ENCODE measurements at regions not wholly inside any gene's neighbourhood (a gene's known extent, or its start where the extent isn't known, plus 50 kb on each side); places are given as distances from the start of the nearest gene placed in this dataset.

DNA sequence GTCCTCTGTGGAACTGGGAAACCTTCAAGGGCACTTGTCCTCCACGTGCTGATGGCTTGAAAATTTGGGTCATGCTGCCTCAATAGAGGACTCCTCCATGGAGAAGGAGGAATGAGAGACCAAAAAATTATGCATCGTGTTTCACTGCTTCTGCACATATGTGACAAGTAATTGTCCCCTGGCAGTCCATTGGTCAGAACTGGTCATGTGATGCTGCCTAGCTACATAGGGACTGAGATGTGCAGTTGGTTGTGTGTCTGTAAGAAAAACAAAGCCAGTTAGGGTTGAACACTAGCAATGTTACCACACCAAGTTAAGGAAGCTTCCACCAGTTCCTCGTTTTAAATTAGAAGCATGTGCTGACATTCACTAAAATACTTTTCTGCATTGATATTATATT lies 201.9 kb upstream of the ANKH start:
- Histone ChIP-seq H3F3A (replicated peaks; ENCODE audit: insufficient read depth) (no peaks in the 10 kb centered on the region), H4K20me1 (ENCODE audit: insufficient read depth) (no peaks in the 10 kb centered on the region), H3K9me2 (no peaks in the 10 kb centered on the region), H3K9ac (no peak overlapping the region), H2AFZ (ENCODE audit: low read depth) (no peak overlapping the region), H3K4me1 (ENCODE audit: control insufficient read depth in 1 of 2, insufficient read depth in 2 of 2, low read depth in 1 of 2, low read length in 1 of 2) (no peaks in the 10 kb centered on the region), H3K36me3 (replicated peaks in 1 of 2; ENCODE audit: control insufficient read depth in 1 of 2, insufficient read depth in 2 of 2, low read length in 1 of 2) (no peaks in the 10 kb centered on the region), H3K27me3 (ENCODE audit: insufficient read depth) (no peaks in the 10 kb centered on the region), H3K4me3 (ENCODE audit: low read depth in 2 of 2, low read length in 1 of 2) (no peak overlapping the region), H3K79me2 (ENCODE audit: insufficient read depth) (no peaks in the 10 kb centered on the region), H3K27ac (ENCODE audit: low read depth in 2 of 2, low read length in 1 of 2) (no peak overlapping the region), H3K4me2 (no peak overlapping the region), H3K9me3 (no peaks in the 10 kb centered on the region)
- ChIA-PET POLR2A (no interaction called here), CTCF (no interaction called here)
- 47% methylated on average over 3 of the region's 3 CpGs for WGBS (ENCODE audit: low lambda C conversion rate)
- TF ChIP-seq MEF2A (IDR thresholded peaks at IDR 0.05; ENCODE audit: borderline replicate concordance, low read depth): no peak
- TF ChIP-seq, protein P1, sequence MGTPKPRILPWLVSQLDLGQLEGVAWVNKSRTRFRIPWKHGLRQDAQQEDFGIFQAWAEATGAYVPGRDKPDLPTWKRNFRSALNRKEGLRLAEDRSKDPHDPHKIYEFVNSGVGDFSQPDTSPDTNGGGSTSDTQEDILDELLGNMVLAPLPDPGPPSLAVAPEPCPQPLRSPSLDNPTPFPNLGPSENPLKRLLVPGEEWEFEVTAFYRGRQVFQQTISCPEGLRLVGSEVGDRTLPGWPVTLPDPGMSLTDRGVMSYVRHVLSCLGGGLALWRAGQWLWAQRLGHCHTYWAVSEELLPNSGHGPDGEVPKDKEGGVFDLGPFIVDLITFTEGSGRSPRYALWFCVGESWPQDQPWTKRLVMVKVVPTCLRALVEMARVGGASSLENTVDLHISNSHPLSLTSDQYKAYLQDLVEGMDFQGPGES (IDR thresholded peaks at IDR 0.05; ENCODE audit: low read depth, low read length): no peak
- TF ChIP-seq, protein P2, sequence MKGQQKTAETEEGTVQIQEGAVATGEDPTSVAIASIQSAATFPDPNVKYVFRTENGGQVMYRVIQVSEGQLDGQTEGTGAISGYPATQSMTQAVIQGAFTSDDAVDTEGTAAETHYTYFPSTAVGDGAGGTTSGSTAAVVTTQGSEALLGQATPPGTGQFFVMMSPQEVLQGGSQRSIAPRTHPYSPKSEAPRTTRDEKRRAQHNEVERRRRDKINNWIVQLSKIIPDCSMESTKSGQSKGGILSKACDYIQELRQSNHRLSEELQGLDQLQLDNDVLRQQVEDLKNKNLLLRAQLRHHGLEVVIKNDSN (IDR thresholded peaks at IDR 0.05; ENCODE audit: borderline replicate concordance, low read depth): peak; percentile 17; the same call in 1 of the 2 replicates
- no peak for DNase-seq

DNA sequence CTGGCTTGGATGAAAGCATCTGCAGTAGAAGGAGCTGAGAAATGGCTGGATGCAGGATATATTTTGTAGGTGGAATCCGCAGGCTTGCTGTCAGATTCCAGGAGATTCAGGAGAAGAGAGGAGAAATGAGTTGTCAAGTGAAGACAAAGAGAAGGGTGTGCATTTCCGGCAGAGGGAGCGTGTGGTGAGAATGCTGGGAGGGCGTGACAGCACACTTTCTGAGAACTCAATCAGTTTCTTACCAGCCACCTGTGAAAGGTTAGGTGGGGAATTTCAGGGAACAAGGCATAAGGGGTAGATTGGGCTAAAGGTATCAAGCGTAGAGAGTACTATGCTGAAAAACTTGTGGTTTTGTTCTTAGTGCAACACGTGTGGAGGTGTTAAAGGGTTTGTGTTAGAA lies 199.3 kb upstream of the ANKH start:
- Histone ChIP-seq H3K4me2 (no peak overlapping the region), H3K27me3 (ENCODE audit: insufficient read depth) (no peaks in the 10 kb centered on the region), H3K9me3 (no peaks in the 10 kb centered on the region), H2AFZ (ENCODE audit: low read depth) (no peak overlapping the region), H3K79me2 (ENCODE audit: insufficient read depth) (no peaks in the 10 kb centered on the region), H4K20me1 (ENCODE audit: insufficient read depth) (no peaks in the 10 kb centered on the region), H3K4me1 (ENCODE audit: control insufficient read depth in 1 of 2, insufficient read depth in 2 of 2, low read depth in 1 of 2, low read length in 1 of 2) (no peaks in the 10 kb centered on the region), H3K9me2 (no peaks in the 10 kb centered on the region), H3K27ac (ENCODE audit: low read depth in 2 of 2, low read length in 1 of 2) (no peak overlapping the region), H3K36me3 (replicated peaks in 1 of 2; ENCODE audit: control insufficient read depth in 1 of 2, insufficient read depth in 2 of 2, low read length in 1 of 2) (no peaks in the 10 kb centered on the region), H3F3A (replicated peaks; ENCODE audit: insufficient read depth) (no peaks in the 10 kb centered on the region), H3K4me3 (ENCODE audit: low read depth in 2 of 2, low read length in 1 of 2) (no peak overlapping the region), H3K9ac (no peak overlapping the region)
- ChIA-PET POLR2A (no interaction called here), CTCF (no interaction called here)
- TF ChIP-seq, protein P3, sequence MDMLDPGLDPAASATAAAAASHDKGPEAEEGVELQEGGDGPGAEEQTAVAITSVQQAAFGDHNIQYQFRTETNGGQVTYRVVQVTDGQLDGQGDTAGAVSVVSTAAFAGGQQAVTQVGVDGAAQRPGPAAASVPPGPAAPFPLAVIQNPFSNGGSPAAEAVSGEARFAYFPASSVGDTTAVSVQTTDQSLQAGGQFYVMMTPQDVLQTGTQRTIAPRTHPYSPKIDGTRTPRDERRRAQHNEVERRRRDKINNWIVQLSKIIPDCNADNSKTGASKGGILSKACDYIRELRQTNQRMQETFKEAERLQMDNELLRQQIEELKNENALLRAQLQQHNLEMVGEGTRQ (IDR thresholded peaks at IDR 0.05; ENCODE audit: borderline replicate concordance, low read depth, low read length): no peak
- TF ChIP-seq TAF1 (IDR thresholded peaks at IDR 0.05; ENCODE audit: borderline replicate concordance, low read depth, low read length): no peak
- TF ChIP-seq GATA2 (CRISPR knock-in tag; IDR thresholded peaks at IDR 0.05): no peak
- no peak for TF ChIP-seq SIN3A (IDR thresholded peaks at IDR 0.05; ENCODE audit: borderline replicate concordance, low read depth, low read length)
- TF ChIP-seq POLR2AphosphoS5 (IDR thresholded peaks at IDR 0.05; ENCODE audit: low read depth, low read length): no peak
- no peak for TF ChIP-seq RFX5 (IDR thresholded peaks at IDR 0.05; ENCODE audit: low read length)
- TF ChIP-seq ELF1 (IDR thresholded peaks at IDR 0.05): no peak
- 47% methylated on average over 6 of the region's 6 CpGs for WGBS (ENCODE audit: low lambda C conversion rate)
- no peak for DNase-seq

All from SK-N-SH (cell line).